ENCODE measurements at regions not wholly inside any gene's neighbourhood (a gene's known extent, or its start where the extent isn't known, plus 50 kb on each side); places are given as distances from the start of the nearest gene placed in this dataset.

DNA sequence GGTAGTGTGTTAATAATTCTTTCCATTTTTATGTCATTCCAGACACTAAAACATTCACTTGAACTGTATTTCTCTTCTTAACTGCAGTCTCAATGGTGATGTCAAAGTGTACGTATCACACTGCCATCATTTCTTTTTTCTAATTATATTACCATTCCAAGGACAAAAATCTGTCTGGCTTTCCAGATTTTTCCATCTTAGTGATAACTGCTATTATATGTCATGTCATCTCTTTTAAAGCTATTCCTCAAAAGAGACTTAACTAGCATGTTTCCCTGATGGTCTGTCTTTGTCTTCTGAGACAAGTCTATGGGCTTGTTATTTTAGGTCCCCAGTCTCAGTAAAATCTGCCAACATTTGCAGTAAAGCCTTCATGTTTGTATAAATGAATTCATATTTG is 1207.1 kb downstream of the PCDH17 start:
- no peak for DNase-seq

- DNase-seq: no peak
Measured at GRCh38 chr13:58843071-58843470, 1211.5 kb downstream of the PCDH17 start.

GRCh38 chr13:58843567-58843966 is 1212.0 kb downstream of the PCDH17 start:
- no peak for DNase-seq

GRCh38 chr13:58850161-58850560 is 1218.6 kb downstream of the PCDH17 start:
- DNase-seq: no peak

DNA sequence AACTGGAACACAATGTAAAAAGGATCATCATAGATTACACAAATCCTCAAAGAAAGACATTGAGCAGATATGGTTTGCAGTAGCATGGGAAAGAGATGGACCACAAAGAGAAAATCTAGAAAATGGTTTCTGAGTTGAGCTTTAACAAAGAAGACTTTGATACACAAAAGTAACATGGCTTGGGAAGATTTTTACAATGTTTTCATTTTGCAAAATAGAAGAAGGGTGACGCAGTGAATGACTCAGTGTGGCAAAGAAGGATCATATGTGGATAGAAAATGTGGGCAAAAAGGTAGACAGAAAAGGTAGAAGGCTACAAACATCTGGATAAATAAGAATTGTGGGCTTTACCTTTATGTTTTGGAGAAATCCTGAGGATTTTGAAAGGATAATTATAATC is 1220.5 kb downstream of the PCDH17 start:
- no peak for DNase-seq

DNA sequence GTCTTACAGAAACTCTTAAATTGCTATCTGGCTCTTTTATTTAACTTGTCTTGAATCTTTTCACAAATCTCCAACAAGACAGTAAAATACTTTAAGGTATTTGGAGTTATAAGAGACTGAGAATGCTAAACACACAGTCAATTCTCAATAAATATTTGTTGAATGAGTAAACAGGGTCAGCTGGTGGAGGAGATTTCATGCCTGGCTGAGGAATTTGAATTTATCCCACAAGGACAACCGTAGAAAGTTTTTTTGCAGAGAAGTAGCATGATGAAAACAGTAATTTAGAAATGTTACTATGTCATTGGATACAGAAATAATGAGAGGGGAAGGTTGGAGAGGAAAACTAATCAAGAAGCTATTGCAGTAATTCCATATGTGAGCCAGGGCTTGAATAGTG is 1223.7 kb downstream of the PCDH17 start:
- no peak for DNase-seq

GRCh38 chr13:58858870-58859371 is 1227.4 kb downstream of the PCDH17 start:
- DNase-seq: no peak

- no peak for DNase-seq
Measured at GRCh38 chr13:58865286-58865685, 1233.7 kb downstream of the PCDH17 start.

- no peak for DNase-seq
Measured at GRCh38 chr13:58869566-58869965, 1238.0 kb downstream of the PCDH17 start.

GRCh38 chr13:58876473-58876872 is 1244.9 kb downstream of the PCDH17 start:
- no peak for DNase-seq

- DNase-seq: no peak
Measured at GRCh38 chr13:58879114-58879513, 1247.6 kb downstream of the PCDH17 start.

GRCh38 chr13:58882516-58882915 is 1251.0 kb downstream of the PCDH17 start:
- no peak for DNase-seq

DNA sequence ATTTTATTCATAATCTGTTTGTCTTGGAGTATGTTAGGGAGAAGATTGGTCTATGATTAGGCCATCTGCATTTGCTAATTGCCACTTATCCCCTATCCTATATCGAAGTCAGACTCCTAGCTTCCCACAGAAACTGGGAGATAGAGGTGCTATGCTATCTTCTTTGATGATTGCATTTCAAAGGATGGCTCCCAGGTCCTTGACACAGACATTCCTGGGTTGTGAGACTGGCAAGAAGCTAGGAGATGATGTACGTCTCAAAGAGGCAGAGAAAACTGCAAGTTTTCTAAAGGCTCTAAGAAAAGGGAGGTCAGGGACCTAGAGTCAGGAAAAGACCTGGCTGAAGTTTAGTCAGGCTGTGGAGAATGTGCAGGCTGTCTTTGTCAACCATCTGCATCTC is 1251.9 kb downstream of the PCDH17 start:
- DNase-seq: no peak

- no peak for DNase-seq
Measured at GRCh38 chr13:58884353-58885209, 1253.0 kb downstream of the PCDH17 start.

DNA sequence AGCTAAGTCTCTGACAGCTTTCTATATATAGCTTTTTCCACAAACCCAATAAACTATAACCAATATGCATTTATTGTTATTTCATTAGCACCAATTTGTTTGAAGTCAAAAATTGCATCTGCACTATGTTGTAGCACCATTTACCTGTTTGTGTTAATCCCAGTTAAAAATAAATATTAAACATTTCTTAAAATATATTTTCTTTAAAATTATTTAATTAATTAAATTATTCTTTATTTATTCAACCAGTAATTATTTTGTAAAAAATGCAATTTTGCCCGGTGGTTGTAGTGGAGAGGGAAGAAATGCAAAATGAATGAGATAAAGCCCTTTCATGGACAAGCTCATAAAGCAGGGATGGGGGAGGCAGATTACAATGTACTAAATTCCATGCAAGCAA is 1257.9 kb downstream of the PCDH17 start:
- DNase-seq: no peak

GRCh38 chr13:58893396-58893795 is 1261.9 kb downstream of the PCDH17 start:
- DNase-seq: no peak

DNA sequence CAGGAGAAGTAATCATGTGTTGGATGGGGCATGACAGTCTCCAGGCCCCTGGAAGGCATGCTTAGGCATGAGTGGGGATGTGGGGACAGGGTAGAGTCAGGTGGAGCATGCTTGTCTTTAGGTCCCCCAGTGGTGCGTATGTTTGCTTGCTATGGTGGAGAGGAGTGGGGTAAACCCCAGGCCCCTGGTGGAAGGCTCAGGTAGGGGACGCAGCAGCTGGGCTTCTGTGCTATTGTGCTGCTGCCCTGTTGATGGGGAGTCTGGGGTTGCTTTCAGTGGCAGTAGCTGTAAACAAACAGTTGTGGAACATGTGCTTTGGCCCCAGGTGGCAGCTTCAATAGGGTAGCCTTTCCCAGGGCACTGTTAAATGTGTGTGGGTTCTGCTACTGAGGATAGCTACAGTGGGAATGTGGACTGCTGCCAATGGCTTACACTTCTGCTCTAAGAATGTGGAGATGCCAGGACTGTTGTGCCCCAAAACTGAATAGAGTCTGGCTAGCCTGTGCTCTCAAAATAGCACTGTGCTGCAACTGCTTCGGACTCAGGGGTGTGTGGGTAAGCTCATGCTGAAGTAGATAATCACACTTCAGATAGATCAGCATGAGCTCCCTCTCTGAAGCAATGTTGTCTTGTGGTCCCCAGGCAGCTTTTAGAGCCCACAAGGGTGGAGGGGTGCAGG is 1257.3 kb downstream of the DIAPH3 start:
- DNase-seq: no peak

DNA sequence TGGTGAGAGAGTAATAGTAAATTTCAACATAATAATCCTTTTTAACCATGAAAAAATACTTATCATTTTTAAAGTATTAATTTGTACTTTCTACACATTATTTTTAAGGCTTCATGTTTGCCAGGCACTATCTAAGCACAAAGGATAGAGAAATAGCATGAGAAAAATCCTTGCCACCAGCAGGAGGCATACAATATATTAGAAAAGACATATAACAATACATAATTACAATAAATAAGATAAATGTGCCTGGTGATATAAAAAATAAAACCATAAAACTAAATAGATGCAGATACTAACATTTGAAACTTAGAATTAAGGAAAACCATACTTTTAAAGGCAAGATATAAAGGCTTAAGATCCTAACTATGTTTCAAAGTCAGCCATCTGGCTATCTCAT is 1256.4 kb downstream of the DIAPH3 start:
- no peak for DNase-seq

DNA sequence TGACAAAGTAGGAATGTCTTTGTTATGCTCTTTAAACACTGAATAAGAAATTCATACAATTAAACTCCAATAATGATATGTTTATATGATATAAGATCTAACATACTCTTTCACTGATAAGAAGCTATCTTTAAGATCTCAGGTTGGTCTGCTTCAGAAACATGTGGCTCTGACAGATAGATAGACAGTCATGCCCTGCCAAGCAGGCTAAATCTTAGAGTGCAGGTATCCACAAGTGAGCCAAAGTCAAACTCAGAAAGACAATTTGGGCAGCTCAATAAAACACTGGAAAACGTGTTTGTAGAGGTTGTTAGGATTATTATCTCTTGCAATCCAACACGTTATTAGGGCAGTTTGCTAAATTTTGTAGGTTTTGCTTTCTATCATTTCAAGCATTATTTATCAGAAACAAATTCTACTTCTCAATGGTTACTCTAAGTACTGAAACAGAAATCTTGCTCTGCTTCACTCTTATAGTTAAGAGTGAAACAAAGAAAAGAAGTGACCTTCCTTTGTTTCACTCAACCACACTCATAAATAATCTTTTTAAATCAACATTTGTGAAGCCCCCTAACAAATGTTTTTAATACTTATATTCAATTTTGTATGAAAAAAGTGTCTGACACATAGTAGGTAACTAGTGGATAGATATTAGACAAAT is 1255.6 kb downstream of the DIAPH3 start:
- no peak for DNase-seq

GRCh38 chr13:58919551-58919950 is 1244.2 kb downstream of the DIAPH3 start:
- no peak for DNase-seq

DNA sequence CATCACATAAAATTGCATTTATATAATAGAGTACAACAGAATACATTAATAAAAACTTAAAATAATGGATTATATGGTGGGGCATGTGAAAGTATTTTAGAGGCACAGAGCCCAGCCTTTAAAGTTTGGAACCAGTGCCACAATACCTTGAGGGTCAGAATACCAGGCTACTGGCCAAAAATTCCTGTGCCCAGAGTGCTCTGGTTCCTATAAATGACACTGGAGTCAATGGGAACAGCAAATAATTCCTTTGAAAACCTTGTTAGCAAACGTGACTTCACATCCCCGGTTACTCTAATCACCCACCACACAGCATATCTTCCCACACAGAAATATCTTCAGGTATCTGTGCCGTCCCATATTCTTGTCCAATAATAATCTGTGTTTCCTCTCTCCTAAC is 1242.6 kb downstream of the DIAPH3 start:
- DNase-seq: no peak

DNA sequence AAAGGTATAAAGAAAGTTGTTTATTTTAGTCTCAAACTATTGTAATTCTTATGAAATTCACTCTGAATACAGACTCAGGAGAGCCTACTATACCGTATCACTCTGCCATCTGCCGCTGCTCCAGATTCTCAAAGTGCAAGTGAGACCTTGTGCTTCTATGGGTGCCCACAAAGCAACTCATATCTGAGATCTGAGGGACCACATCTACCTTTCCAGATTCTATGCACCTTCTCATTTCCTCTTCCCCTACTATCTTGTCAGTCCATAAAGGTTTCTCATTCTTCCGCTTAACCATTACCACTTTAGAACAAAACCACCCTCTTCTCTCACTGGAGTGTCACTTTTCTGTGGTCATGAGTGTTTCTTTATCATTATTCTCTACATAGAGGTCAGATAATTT is 1236.9 kb downstream of the DIAPH3 start:
- no peak for DNase-seq

- no peak for DNase-seq
Measured at GRCh38 chr13:58933475-58933874, 1230.3 kb downstream of the DIAPH3 start.

DNA sequence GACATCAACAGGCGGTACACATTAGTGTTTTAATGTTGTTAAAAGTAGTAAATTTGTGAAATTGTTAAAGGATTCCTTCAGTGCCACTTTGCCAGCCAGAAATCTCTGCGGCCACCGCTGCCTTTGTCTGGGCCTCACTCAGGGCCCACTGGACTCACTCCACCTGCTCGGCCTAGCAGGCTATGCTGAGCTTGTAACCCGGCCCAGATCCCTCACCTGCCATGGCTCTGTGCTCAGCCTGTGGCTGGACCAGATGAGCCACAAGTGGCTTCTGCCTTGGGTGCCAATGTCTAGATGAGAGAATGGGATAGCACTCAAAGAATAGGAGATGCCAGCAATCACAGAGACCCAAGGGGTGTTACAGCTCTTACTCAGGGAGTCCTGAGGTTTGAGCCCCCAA is 1228.0 kb downstream of the DIAPH3 start:
- DNase-seq: no peak
